Temporal lobe (tissue), 1 donor: ENCODE measurements at regions not wholly inside any gene's neighbourhood (a gene's known extent, or its start where the extent isn't known, plus 50 kb on each side); places are given as distances from the start of the nearest gene placed in this dataset. TPM values are rescaled to one million over a fixed set of nuclear protein-coding genes. Genes with fewer than 3 reads are reported as not detected.

ENCODE experiments used
- small RNA-seq: library from RNA; depleted of rRNA; stranded (forward); fragments of <200 nt; gene quantifications from one replicate; pipeline ENCODE3, GENCODE V24; 2014; ENCODE audit warnings: low replicate concordance

Small RNA genes in the stretch of these regions (small RNA-seq; reads per million reads assigned to genes)
- not detected for gene AL355298.1
